ENCODE measurements at regions not wholly inside any gene's neighbourhood (a gene's known extent, or its start where the extent isn't known, plus 50 kb on each side); places are given as distances from the start of the nearest gene placed in this dataset.
"Not testable (repeated sequence)": the region's sequence is repeated elsewhere in the genome, so short reads cannot be mapped to it uniquely, and the experiment has no call there.

DNA sequence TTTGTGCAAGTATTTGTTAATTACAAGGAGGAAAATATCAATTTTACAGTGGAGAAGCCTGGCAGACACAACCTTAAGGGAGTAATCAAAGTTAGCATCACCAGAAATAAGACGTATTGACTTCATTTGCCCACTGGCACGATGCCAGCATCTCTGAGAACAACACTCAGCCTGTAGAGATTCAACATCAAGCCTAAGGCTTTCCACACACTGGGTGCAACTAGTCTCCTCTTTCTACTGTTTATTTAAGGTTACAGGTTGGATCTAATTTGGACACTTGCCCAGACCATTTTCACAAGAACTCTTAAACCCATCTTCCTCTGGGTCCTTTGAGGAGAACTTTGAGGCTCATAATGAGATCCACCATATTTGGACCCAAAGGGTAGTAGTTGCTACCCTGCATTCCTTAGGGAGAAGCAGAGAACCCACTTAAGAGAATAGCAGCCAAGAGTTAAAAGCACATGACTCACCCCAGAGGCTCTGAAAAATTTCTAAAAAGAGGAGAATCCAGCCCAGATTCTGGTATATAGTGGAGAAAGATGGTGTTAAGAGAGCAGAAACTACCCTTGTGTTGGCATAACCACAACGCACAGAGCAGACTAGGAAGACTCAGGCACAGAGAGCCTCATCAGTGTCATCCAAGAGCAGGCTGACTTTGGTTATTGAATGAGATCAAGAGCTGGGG lies 97.3 kb downstream of the CCDC71L start:
- in situ Hi-C loops (cut with MboI; ENCODE audit: low sequenced_read_pairs) = no loop called here

DNA sequence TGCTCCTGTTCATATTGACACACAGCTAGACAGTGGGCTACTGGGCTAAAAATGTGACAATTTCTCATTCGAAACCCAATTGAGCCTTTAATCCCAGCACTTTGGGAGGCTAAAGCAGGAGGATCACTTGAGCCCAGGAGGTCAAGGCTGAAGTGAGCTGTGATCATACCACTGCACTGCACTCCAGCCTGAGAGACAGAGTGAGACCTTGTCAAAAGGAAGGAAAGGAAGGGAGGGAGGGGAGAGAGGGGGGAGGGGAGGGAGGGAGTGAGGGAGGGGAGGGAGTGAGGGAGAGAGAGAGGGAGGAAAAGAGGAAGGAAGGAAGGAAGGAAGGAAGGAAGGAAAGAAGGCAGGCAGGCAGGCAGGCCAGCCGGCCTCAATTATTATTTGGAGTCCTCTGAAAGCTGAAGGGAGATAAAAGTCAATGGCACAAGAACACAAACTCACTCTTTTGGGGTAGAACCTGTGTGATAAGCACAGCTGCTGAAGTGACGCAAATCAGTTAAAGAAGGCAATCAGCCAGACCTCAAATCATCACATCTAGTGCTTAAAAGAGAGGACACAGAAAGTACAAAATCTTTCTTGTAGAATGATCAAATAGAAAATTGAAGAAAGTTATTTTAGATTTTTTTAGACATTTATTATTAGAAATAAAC lies 98.1 kb downstream of the CCDC71L start:
- in situ Hi-C loops (cut with MboI; ENCODE audit: low sequenced_read_pairs) = no loop called here

DNA sequence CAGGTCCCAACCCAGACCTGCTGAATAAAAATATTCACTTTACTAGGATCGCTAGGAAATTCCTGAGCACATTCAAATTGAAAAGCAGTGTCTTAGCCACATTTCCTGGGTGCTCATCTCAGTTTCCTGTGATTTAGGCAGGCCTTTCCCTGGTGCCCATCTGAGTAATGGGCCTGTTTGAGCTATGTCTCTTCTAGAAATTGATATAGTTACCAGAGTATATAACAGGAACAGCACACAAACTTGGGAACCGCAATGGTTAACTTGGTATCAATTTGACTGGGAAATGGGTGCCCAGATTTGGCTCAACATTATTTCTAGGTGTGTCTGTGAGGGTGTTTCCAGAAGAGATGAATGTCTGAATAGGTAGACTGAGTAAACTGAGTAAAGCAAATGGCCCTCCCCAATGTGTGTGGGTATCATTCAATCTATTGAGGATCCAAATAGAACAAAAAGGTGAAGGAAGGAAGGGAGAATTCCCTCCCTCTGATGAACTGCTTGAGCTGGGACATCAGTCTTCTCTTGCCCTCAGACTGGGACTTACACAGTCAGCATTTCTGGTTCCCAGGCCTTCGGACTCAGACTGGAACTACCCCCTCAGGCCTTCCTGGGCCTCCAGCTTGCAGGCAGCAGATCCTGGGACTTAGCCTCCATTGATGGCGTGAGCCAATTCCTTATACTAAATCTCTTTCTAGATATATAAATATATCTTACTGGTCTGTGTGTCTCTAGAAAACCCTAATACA lies 99.1 kb downstream of the CCDC71L start:
- in situ Hi-C loops (cut with MboI; ENCODE audit: low sequenced_read_pairs) = no loop called here

DNA sequence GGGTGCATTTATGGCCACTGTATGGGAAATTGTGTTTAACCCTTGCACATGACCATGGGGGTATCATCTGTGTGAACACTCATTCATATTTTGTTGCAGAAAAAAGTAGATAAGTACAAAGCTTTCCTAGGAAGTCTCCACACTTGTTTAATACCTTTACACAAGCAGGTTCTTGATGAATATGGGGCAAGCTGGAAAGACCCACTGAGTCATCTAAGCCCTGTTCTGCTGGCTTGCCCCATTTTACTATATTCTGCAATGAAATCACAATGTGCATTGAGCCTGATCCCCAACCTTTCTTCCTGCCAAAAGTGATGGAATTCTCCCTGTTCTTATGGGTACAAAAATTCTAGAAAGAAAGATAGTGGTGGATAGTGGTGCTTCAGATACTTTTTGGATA lies 99.8 kb downstream of the CCDC71L start:
- in situ Hi-C loops (cut with MboI; ENCODE audit: low sequenced_read_pairs) = no loop called here

DNA sequence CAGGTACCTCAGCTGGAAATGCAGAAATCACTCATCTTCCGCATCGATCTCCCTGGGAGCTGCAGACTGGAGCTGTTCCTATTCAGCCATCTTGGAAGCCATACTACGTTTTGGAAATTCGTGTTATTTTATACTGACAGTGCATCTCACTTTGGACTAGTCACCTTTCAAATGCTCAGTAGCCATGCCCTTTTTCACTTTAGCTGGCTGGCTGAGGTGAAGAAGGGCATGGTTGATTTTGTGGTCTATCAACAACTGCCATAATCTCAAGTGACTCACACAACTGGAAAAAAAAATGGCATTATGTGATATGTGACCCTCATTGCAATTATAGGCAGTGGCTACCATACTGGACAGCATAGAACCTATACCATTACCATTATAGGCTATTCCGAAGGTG lies 100.5 kb downstream of the CCDC71L start:
- in situ Hi-C loops (cut with MboI; ENCODE audit: low sequenced_read_pairs) = no loop called here

DNA sequence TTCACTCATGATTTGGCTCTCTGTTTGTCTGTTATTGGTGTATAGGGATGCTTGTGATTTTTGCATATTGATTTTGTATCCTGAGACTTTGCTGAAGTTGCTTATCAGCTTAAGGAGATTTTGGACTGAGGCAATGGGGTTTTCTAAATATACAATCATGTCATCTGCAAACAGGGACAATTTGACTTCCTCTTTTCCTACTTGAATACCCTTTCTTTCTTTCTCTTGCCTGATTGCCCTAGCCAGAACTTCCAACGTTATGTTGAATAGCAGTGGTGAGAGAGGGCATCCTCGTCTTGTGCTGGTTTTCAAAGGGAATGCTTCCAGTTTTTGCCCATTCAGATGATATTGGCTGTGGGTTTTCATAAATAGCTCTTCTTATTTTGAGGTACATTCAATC lies 104.7 kb downstream of the CCDC71L start:
- in situ Hi-C loops (cut with MboI; ENCODE audit: low sequenced_read_pairs) = not testable (repeated sequence)

DNA sequence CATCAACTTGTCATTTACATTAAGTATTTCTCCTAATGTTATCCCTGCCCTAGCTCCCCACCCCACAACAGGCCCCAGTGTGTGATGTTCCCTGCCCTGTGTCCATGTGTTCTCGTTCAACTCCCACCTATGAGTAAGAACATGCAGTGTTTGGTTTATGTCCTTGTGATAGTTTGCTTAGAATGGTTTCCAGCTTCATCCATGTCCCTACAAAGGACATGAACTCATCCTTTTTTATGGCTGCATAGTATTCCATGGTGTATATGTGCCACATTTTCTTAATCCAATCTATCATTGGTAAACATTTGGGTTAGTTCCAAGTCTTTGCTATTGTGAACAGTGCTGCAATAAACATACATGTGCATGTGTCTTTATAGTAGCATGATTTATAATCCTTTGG lies 106.3 kb downstream of the CCDC71L start:
- in situ Hi-C loops (cut with MboI; ENCODE audit: low sequenced_read_pairs) = not testable (repeated sequence)

DNA sequence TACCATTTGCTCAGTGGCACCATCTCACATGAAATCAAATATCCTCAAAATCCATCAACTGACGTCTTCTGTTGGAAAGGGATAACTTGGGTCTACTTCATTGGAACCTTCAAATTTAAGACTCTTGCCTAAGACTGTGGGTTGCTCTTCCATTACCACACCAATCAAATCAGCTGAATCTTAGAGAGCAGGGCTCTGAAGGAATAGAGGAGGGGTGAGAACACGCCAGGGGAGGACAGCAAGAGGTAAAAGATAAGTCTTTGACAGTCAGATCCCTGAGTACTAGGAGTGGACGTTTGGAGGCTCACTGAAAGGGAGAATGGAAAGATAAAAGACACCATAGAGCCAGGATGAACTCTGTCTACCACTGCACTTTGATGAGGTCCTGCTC lies 107.5 kb downstream of the CCDC71L start:
- in situ Hi-C loops (cut with MboI; ENCODE audit: low sequenced_read_pairs) = no loop called here

DNA sequence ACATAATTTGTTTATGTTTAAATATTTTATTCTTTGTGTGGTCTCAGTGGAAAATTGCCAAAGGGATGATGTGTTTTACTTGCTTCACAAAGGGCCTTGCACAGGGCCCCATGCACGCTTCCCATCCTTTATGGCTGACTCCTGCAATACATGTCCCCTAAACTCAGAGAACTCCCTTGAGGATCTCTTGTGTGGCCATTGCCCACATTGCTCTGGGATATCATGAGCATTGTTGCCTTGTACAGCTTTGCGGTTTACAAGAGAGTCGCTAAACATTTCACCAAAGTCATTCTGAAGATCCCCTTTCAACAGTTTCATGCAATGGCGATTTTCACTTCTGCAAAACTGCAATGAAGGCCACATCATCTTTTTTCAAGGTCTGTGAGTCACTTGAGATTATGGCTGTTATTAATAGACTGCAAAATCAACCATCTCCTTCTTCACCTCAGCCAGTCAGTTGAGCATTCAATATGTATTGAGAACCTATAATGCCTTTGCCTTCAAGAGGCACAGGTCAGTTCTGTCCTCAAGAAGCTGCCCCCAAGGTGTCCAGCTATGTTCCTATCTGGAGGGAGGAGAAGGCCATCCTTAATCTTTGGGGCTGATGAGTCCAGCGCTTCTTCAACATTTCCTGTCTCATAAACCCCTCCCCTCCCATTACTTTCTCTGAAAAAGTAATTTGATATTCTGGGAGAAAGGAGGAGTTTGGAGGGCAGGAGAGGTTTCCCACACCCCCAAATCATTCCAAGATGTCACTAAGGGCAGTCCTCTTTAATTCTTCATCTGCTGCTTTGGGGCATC lies 108.1 kb downstream of the CCDC71L start:
- in situ Hi-C loops (cut with MboI; ENCODE audit: low sequenced_read_pairs) = no loop called here

DNA sequence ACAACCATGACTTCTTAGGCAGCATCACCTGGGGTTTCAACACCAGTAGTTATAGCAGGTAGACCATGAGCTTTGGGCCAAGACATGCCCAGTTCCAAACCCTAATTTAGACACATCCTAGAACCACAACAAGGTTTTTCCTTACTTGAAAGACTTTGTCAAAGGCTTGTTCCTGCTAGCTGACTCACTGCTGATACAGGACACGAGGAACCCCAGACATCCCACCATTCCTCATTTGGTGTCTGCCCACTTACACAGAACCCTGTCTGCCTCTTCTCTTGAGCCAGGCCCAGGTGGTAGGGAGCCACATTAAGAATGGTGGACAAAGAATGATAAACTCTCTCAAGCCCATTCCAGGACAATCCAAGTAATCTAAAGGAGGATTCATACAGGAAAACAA lies 109.0 kb downstream of the CCDC71L start:
- in situ Hi-C loops (cut with MboI; ENCODE audit: low sequenced_read_pairs) = no loop called here

DNA sequence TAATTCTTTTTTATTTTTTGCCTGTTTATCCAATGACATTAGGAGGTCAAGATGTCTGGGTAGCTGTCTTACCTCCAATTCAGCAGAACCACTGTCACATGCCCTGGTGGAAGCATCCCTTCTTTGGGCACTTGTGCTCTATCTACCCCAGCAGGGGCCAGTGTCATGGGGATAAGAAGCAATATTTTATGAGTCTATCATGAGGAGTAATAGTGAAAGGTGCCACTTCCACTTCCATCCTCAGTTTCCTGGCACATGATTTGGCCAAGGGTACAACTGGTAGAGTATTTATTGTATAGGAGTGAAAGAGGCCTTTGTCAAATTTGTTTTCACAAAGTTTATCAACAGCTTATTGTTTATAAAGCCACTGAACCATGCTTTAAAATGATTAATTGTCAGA lies 112.5 kb downstream of the CCDC71L start:
- in situ Hi-C loops (cut with MboI; ENCODE audit: low sequenced_read_pairs) = no loop called here

DNA sequence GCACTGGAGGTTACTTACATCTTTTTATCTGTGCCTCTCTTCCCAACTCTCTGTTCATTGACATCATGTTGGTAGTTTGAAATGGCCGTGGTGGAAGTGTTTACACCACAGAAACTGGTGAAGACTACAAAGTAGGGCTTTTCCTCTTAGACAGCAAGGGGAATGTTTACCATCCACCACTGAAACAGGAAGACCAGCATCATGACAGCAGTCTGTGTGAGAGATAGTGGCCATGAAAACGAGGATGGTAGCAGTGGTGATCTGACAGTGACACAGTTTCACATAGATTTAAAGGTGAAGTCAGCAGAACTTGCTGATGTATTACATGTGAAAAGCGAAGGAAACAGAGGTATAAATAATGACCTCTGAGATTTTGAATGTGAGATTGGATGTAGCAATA lies 115.7 kb downstream of the CCDC71L start:
- in situ Hi-C loops (cut with MboI; ENCODE audit: low sequenced_read_pairs) = no loop called here

DNA sequence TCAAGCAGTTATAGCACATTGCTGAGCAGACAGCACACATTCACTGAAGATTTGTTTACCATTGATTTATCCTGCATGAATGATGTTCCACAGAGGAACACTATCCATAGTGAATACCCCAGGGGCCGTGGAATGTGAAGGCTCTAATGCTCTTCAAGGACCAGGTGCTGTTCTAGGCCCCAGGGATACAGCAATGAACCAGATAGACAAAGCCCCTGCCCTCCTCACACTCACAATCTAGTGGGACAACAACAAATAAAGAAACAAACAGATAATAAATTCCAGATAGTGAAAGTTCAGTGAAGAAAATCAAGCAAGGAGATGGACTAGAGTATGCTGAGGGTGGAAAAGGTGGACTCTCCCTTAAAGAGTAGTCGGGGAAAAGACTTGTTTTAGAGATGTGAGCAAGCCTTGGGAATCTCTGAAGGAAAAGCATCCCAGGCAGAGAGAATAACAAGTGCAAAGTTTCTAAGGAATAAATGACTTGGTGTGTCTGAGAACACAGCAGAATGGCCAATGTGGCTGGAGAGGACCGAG lies 117.7 kb downstream of the CCDC71L start:
- in situ Hi-C loops (cut with MboI; ENCODE audit: low sequenced_read_pairs) = no loop called here

DNA sequence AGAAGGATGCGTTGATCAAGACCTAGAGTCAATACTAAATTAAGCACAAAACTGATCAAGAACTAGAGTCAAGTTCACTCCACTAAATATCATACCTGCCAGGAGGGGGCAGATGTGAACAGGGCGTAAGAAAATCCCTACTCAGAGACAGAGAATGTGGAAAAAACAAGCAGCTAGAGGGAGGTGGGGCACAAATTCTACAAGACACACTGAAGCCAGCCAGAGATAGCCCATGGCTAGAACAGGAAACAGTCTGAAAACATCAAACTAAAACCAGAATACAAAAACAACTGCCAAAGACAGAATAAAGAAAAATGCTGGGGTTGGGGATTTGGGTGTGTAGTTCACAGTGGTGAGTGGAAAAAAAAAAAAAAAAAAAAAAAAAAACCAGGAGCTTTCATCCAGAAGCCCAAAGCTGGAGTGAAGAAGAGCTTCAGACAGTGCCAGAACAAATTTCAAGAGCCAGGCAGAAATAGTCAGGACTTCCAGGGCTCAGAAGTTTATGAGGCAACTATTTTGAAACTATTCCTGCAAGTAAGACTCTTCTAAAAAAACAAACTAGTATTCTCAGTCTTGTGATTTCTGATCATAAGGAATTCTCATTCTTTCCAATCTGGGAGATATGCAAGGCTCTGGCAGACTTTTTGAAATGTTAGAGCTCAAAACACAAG lies 118.3 kb downstream of the CCDC71L start:
- in situ Hi-C loops (cut with MboI; ENCODE audit: low sequenced_read_pairs) = no loop called here

DNA sequence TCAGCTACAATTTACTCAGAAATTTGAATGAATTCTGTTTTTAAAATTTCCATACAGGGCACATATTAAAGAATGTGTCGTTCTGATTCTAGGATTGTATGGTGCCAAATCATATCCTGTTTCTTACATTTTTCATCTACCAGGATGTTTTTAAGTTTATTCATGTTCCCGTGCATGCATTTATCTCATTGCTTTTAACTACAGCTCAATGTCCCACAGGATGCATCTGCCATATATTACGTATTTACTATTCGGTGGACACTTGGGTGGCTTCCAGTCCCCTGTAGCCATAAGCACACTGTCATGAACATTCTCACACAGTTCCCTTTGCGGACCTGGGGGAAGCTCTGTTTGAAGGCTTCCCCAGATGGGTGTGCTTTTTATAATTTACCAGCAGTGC lies 122.3 kb downstream of the CCDC71L start:
- in situ Hi-C loops (cut with MboI; ENCODE audit: low sequenced_read_pairs) = no loop called here

DNA sequence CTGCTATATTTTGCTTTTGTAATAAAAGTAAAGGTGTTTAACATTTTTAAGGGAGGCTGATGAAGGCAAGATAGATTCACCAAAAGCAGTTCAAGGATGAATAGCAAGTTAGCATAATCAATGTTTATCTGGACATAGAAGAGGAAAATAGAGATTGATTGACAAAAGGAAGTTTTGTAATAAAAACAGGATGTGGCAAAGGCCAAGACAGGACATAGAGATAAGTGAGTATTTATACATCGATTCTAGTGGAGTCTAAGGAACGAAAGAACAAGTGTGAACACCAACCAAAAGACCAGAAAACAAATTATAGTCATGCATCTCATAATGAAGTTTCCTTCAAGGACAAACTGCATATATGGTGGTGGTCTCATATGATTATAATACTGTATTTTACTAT lies 123.8 kb downstream of the CCDC71L start:
- in situ Hi-C loops (cut with MboI; ENCODE audit: low sequenced_read_pairs) = no loop called here

DNA sequence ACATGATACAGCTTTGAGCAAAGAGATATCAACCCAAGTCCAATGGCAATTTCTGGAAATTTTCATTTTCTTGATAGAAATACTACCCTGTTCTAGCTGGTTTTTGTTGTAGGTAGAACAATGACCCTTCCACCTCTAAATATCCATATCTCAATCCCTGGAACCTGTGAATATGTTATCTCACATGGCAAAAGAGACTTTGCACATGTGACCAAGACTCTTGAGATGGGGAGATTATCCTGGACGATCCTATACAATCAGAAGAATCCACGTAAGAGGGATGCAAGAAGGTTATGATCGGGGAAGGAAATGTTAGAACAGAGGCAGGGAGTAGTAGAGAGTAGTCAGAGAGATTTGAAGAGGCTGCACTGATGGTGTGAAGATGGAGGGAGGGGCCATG lies 124.9 kb downstream of the CCDC71L start:
- in situ Hi-C loops (cut with MboI; ENCODE audit: low sequenced_read_pairs) = no loop called here

DNA sequence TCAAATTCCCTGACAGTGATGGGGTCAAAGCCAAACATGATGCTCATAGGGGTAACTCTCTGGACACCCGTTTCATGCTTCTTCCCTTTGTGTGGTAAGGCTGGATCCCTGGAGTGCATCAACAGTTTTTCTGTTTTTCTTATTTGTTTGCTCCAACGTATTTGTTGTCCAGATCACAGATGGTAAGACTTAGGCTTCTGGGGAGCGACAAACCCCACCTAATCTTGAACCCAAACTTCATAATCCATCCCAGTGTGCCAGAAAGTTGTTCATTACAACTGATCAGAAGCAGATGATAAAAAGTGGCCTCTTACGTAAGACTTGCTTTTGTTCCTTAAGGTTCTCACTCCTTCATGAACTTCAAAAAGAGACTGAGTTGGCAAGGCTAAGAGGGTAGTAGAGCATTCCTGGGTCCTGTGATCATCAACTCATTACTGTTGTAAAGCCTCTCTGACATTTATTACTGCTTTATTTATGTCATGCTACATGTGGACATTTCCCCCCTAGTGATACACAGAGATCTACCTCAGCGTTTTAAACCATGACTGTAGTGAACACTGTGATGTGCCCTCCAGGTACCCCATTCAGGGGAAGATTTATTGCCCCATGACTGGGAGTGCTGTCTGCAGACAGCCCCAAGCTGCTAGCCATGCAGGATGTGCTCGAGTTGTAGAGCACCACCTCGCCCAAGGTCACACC lies 125.6 kb downstream of the CCDC71L start:
- in situ Hi-C loops (cut with MboI; ENCODE audit: low sequenced_read_pairs) = no loop called here

DNA sequence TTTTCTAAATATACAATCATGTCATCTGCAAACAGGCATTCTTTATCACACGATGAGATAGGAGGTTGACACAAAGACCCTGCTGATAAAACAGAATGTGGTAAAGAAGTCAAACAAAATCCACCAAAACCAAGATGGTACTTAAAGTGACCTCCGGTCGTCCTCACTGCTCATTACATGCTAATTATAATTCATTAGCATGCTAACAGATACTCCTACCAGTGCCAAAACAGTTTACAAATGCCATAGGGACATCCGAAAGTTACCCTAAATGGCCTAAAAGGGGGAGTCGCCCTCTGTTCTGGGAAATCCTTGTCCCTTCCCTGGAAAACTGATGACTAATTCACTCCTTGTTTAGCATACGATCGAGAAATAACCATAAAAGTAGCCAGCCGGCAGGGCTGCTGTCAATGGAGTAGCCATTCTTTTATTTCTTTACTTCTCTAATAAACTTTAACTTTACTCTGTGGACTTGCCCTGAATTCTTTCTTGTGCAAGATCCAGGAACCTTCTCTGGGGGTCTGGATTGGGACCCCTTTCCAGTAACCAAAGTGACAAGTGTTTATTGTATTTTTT lies 126.6 kb downstream of the CCDC71L start:
- in situ Hi-C loops (cut with MboI; ENCODE audit: low sequenced_read_pairs) = no loop called here

DNA sequence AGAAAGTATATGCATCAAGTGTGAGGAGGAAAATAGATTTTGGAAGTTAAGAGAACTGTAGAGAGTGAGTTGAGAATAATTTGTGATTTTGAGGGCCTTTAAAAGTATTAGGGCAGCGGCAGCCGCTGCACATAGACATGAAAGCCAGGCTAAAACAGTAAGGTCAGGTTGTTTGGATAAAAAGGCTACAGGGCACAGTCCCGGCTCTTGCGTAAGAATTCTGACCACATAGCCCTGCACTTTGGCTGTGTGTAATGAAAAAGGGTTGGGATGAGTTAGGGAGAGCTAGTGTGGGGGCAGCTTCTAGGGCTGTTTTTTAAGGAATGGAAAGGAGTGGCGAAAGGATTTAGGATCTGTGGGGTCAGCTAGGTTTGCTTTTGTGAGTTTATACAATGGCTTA lies 130.8 kb downstream of the CCDC71L start:
- in situ Hi-C loops (cut with MboI; ENCODE audit: low sequenced_read_pairs) = not testable (repeated sequence)

Measured in hTERT RPE-1 (cell line).